ENCODE measurements at regions not wholly inside any gene's neighbourhood (a gene's known extent, or its start where the extent isn't known, plus 50 kb on each side); places are given as distances from the start of the nearest gene placed in this dataset.
"Not testable (repeated sequence)": the region's sequence is repeated elsewhere in the genome, so short reads cannot be mapped to it uniquely, and the experiment has no call there.

DNA sequence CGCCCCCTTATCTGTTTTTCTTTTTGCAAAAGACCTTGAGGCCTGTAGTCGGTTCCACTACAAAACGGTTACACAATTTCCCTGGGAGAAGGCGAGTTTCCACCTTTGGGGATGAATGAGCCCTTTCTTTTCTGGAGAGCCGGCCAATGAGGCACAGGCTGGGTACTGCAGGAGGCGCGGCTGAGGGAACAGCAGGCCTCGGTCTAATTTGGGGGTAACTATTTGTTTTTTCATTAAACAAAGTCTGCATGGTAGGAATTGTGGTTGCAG lies 129.2 kb downstream of the MYCN start:
- no peak overlapping the region for H3K4me3 ChIP-seq (ENCODE audit: low read depth, low read length)
- no peak for DNase-seq (ENCODE audit: low read depth)
- TF ChIP-seq, protein P1, sequence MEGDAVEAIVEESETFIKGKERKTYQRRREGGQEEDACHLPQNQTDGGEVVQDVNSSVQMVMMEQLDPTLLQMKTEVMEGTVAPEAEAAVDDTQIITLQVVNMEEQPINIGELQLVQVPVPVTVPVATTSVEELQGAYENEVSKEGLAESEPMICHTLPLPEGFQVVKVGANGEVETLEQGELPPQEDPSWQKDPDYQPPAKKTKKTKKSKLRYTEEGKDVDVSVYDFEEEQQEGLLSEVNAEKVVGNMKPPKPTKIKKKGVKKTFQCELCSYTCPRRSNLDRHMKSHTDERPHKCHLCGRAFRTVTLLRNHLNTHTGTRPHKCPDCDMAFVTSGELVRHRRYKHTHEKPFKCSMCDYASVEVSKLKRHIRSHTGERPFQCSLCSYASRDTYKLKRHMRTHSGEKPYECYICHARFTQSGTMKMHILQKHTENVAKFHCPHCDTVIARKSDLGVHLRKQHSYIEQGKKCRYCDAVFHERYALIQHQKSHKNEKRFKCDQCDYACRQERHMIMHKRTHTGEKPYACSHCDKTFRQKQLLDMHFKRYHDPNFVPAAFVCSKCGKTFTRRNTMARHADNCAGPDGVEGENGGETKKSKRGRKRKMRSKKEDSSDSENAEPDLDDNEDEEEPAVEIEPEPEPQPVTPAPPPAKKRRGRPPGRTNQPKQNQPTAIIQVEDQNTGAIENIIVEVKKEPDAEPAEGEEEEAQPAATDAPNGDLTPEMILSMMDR (IDR thresholded peaks at IDR 0.05; ENCODE audit: control insufficient read depth, extremely low read depth, insufficient read depth), result no peak

GRCh38 chr2:16068552-16068940 lies 128.2 kb downstream of the MYCN start:
- DNase-seq (ENCODE audit: low read depth), result no peak
- TF ChIP-seq, protein P1 (IDR thresholded peaks at IDR 0.05; ENCODE audit: control insufficient read depth, extremely low read depth, insufficient read depth), result no peak
- H3K4me3 ChIP-seq (ENCODE audit: low read depth, low read length), result no peak overlapping the region

DNA sequence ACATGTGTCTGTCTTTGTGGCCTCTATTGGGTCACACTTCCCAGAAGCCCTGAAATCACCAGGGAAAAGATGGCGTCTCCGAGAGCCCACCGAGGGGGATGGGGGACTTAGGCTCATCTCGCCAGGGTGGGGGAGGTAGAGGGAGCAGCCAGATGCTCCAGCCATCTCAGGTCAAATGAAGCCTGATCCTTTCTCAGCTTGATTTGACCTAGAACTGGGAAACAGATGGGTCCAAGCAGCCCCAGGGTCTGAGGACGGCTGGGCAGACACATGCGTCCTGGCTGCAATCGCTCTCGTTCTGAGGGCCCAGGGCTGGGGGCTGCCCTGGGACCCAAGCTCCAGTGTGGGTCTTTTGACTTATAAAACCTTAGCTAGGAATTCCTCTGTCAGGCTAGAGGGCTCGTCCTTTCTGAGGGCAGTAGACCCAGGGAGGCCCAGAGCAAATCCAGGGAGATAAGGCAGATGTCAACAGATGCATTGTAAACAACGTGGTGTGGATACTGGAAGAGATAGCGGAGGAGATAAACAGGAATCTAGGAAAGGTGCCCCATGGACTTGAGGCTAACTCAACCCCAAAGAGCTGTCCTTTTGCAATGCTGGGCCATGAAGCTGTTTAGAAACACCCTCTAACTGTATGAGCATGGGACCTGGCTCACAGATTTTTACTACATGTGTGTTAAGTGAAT lies 127.7 kb downstream of the MYCN start:
- TF ChIP-seq, protein P1 (IDR thresholded peaks at IDR 0.05; ENCODE audit: control insufficient read depth, extremely low read depth, insufficient read depth), result no peak
- DNase-seq (ENCODE audit: low read depth), result no peak
- H3K4me3 ChIP-seq (ENCODE audit: low read depth, low read length), result no peak overlapping the region

GRCh38 chr2:16067444-16067843 lies 127.1 kb downstream of the MYCN start:
- TF ChIP-seq, protein P1 (IDR thresholded peaks at IDR 0.05; ENCODE audit: control insufficient read depth, extremely low read depth, insufficient read depth), result no peak
- DNase-seq (ENCODE audit: low read depth), result no peak
- no peak overlapping the region for H3K4me3 ChIP-seq (ENCODE audit: low read depth, low read length)

DNA sequence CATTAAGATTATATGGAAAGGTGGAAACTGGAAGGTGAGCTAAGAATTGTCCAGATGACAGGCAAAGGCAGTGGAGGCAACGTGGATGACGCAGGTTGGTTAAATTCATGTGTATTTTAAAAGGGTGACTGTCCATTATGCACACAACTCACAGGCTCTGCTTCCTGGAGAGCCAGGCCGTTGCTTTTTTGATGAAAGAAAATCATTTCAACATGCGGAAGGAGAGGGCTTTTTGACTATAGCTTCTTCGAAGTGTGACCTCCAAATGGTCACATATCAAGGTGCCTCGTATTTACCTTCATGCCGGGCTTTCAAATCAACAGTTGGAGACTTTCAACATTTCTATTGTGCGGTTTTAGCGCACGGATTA lies 126.7 kb downstream of the MYCN start:
- TF ChIP-seq, protein P1 (IDR thresholded peaks at IDR 0.05; ENCODE audit: control insufficient read depth, extremely low read depth, insufficient read depth), result no peak
- H3K4me3 ChIP-seq (ENCODE audit: low read depth, low read length), result no peak overlapping the region
- DNase-seq (ENCODE audit: low read depth), result no peak

GRCh38 chr2:16066261-16067036 lies 126.1 kb downstream of the MYCN start:
- no peak for DNase-seq (ENCODE audit: low read depth)
- H3K4me3 ChIP-seq (ENCODE audit: low read depth, low read length), result no peak overlapping the region
- TF ChIP-seq, protein P1 (IDR thresholded peaks at IDR 0.05; ENCODE audit: control insufficient read depth, extremely low read depth, insufficient read depth), result no peak

DNA sequence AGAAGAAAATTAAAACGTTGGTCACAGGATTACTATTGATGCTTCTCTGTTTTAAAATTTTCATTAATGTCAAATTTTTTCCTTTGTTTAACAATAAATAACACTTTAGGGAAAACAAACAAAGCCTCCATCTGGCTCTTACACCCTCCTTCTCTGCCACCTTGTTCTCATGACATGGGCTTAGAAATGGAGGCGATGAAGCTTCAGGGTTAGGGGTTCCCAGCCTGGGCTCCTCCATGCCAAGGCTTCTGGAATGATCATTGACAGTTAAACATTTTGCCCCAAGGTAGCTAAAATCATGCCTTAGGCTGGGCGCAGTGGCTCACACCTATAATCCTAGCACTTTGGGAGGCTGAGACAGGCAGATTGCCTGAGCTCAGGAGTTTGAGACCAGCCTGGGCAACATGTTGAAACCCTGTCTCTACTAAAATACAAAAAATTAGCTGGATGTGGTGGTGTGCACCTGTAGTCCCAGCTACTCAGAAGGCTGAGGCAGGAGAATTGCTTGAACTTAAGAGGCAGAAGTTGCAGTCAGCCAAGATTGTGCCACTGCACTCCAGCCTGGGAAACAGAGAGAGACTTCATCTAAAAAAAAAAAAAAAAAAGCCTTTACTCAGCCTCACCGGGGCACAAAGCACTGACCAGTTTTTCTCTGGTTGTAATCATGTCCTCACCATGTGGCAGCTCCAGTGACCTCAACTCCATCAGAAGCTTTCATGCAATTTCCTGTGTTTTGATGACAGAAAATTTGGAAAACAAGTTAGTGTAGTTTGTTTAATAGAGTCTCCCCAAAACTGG lies 125.1 kb downstream of the MYCN start:
- not testable (repeated sequence) for H3K4me3 ChIP-seq (ENCODE audit: low read depth, low read length); DNase-seq (ENCODE audit: low read depth)

All from LNCaP clone FGC (cell line).